ENCODE measurements at regions not wholly inside any gene's neighbourhood (a gene's known extent, or its start where the extent isn't known, plus 50 kb on each side); places are given as distances from the start of the nearest gene placed in this dataset.

GRCh38 chr2:126406267-126406666 lies 249.7 kb upstream of the GYPC start:
- TF ChIP-seq CTCF (IDR thresholded peaks at IDR 0.05) = no peak
- TF ChIP-seq POLR2A (IDR thresholded peaks at IDR 0.05) = no peak
